Astrocyte (in vitro differentiated cells and primary cell): ENCODE measurements at regions not wholly inside any gene's neighbourhood (a gene's known extent, or its start where the extent isn't known, plus 50 kb on each side); places are given as distances from the start of the nearest gene placed in this dataset.

Experiments used
- DNase-seq: peaks from one replicate; pipeline ENCODE4 v3.0.0-alpha.2; 2010; ENCODE audit warnings: low read depth
- FAIRE-seq: peaks from 2 replicates; lab custom pipeline; 2011; peaks lifted over from hg19 to GRCh38; lab: Jason Lieb, UNC
- H2AFZ ChIP-seq: 2 replicates; pipeline ENCODE4 v1.6.0; 2012; ENCODE audit warnings: low read depth, low read length, inconsistent platforms
- H3K27ac ChIP-seq: 2 replicates; pipeline ENCODE4 v1.5.1; 2011; ENCODE audit warnings: low read depth, low read length, inconsistent platforms
- H3K27me3 ChIP-seq: 2 replicates; pipeline ENCODE4 v1.6.0; 2011; ENCODE audit warnings: low read length, inconsistent platforms; ENCODE audit not compliant: insufficient read depth
- H3K36me3 ChIP-seq: 2 replicates; pipeline ENCODE4 v1.5.1; 2011; ENCODE audit warnings: low read length, inconsistent platforms; ENCODE audit not compliant: insufficient read depth
- H3K4me1 ChIP-seq: 2 replicates; pipeline ENCODE4 v1.5.1; 2011; ENCODE audit warnings: low read length, inconsistent platforms; ENCODE audit not compliant: insufficient read depth
- H3K4me2 ChIP-seq: 2 replicates; pipeline ENCODE4 v1.6.0; 2012; ENCODE audit warnings: low read length, inconsistent platforms
- H3K4me3 ChIP-seq: 2 replicates; pipeline ENCODE4 v1.5.1; 2011; ENCODE audit warnings: low read depth, mild to moderate bottlenecking, low read length, inconsistent platforms; ENCODE audit not compliant: insufficient read depth
- H3K79me2 ChIP-seq: 2 replicates; pipeline ENCODE4 v1.6.0; 2012; ENCODE audit warnings: mild to moderate bottlenecking, low read length, inconsistent platforms; ENCODE audit not compliant: insufficient read depth
- H3K9ac ChIP-seq: 2 replicates; pipeline ENCODE4 v1.6.0; 2012; ENCODE audit warnings: mild to moderate bottlenecking, low read length, inconsistent platforms
- H3K9me3 ChIP-seq: 2 replicates; pipeline ENCODE4 v1.5.1; 2012; ENCODE audit warnings: low read depth, mild to moderate bottlenecking, low read length, inconsistent platforms; ENCODE audit not compliant: insufficient read depth
- H4K20me1 ChIP-seq: 2 replicates; pipeline ENCODE4 v1.6.0; 2012; ENCODE audit warnings: low read length, inconsistent platforms; ENCODE audit not compliant: insufficient read depth
- H3K27ac Mint-ChIP-seq: one replicate; pipeline ENCODE4 v1.8.0; 2021; ENCODE audit warnings: mild to moderate bottlenecking, mixed read lengths; ENCODE audit not compliant: unreplicated experiment
- H3K27me3 Mint-ChIP-seq: one replicate; pipeline ENCODE4 v1.8.0; 2021; ENCODE audit warnings: low read depth, mixed read lengths; ENCODE audit not compliant: unreplicated experiment
- H3K36me3 Mint-ChIP-seq: one replicate; pipeline ENCODE4 v1.8.0; 2021; ENCODE audit warnings: low read depth, mixed read lengths; ENCODE audit not compliant: unreplicated experiment
- H3K4me1 Mint-ChIP-seq: one replicate; pipeline ENCODE4 v1.8.0; 2021; ENCODE audit warnings: low read depth, mixed read lengths; ENCODE audit not compliant: unreplicated experiment
- H3K4me3 Mint-ChIP-seq: one replicate; pipeline ENCODE4 v1.8.0; 2021; ENCODE audit warnings: mild to moderate bottlenecking, moderate library complexity, mixed read lengths; ENCODE audit not compliant: unreplicated experiment
- H3K9me3 Mint-ChIP-seq: one replicate; pipeline ENCODE4 v1.8.0; 2021; ENCODE audit warnings: mild to moderate bottlenecking, mixed read lengths; ENCODE audit not compliant: unreplicated experiment
- EZH2 ChIP-seq: IDR thresholded peaks from 2 replicates; pipeline ENCODE4 v1.6.1; 2012; ENCODE audit warnings: mild to moderate bottlenecking, low read length, inconsistent platforms; ENCODE audit not compliant: insufficient read depth
- TF ChIP-seq, protein P1 (sequence below): IDR thresholded peaks from 2 replicates; pipeline ENCODE4 v1.5.1; 2011; ENCODE audit warnings: low read depth, mild to moderate bottlenecking, inconsistent platforms, low read length, moderate library complexity; ENCODE audit not compliant: insufficient read depth

DNA sequence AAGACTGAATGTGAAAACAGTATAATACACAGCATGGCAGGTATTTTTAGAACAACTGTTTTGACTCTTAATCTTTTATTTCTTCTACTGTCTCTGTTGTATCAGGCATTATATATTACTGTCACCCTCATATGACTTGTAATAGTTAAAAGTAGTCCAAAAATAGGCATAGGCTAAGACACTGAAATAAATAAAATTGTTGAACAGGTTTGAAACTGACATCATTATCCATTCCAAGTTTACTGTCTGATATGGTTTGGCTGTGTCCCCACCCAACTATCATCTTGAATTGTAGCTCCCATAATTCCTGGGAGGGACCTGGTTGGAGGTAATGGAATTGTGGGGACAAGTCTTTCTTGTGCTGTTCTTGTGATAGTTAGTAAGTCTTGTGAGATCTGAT lies 91.4 kb upstream of the CDH19 start:
- H3K27me3 ChIP-seq = no peaks in the 10 kb centered on the region
- H3K9me3 ChIP-seq = no peaks in the 10 kb centered on the region
- no peaks in the 10 kb centered on the region for H3K79me2 ChIP-seq
- Mint-ChIP-seq H3K4me3 (no peak overlapping the region), H3K4me1 (no peaks in the 10 kb centered on the region), H3K36me3 (no peaks in the 10 kb centered on the region), H3K27ac (no peak overlapping the region), H3K9me3 (no peaks in the 10 kb centered on the region), H3K27me3 (no peaks in the 10 kb centered on the region)
- FAIRE-seq = no peak
- DNase-seq = no peak
- H2AFZ ChIP-seq = no peak overlapping the region
- no peaks in the 10 kb centered on the region for H3K4me1 ChIP-seq
- H3K4me2 ChIP-seq = no peak overlapping the region
- H3K36me3 ChIP-seq = no peaks in the 10 kb centered on the region
- no peak overlapping the region for H3K4me3 ChIP-seq
- H3K27ac ChIP-seq = no peak overlapping the region
- H3K9ac ChIP-seq = no peak overlapping the region
- no peaks in the 10 kb centered on the region for H4K20me1 ChIP-seq
- TF ChIP-seq, protein P1, sequence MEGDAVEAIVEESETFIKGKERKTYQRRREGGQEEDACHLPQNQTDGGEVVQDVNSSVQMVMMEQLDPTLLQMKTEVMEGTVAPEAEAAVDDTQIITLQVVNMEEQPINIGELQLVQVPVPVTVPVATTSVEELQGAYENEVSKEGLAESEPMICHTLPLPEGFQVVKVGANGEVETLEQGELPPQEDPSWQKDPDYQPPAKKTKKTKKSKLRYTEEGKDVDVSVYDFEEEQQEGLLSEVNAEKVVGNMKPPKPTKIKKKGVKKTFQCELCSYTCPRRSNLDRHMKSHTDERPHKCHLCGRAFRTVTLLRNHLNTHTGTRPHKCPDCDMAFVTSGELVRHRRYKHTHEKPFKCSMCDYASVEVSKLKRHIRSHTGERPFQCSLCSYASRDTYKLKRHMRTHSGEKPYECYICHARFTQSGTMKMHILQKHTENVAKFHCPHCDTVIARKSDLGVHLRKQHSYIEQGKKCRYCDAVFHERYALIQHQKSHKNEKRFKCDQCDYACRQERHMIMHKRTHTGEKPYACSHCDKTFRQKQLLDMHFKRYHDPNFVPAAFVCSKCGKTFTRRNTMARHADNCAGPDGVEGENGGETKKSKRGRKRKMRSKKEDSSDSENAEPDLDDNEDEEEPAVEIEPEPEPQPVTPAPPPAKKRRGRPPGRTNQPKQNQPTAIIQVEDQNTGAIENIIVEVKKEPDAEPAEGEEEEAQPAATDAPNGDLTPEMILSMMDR = no peak
- no peak for TF ChIP-seq EZH2

DNA sequence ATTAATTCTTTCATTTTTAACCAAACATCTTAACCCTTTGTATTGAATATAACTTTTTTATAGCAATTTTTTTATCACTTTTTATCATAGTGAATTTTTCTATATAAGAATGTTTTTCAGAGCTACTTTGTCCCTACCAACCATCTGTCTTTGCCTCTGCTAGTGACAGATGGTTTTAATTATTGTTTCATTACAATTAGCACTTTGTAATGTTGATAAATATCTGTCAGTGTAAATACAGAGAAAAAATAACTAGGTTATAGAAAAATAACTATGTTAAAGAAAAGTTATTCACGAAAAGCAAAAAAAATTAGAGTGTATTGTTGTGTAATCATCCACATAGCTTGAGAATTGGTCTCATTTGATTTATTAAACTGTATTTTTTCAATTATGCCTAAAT lies 91.0 kb upstream of the CDH19 start:
- no peak overlapping the region for H2AFZ ChIP-seq
- H3K27ac ChIP-seq = no peak overlapping the region
- H3K27me3 Mint-ChIP-seq = no peaks in the 10 kb centered on the region
- H3K9me3 ChIP-seq = no peaks in the 10 kb centered on the region
- no peak overlapping the region for H3K4me3 Mint-ChIP-seq
- H3K4me1 Mint-ChIP-seq = no peaks in the 10 kb centered on the region
- H3K27me3 ChIP-seq = no peaks in the 10 kb centered on the region
- H3K27ac Mint-ChIP-seq = no peak overlapping the region
- H3K4me3 ChIP-seq = no peak overlapping the region
- H4K20me1 ChIP-seq = no peaks in the 10 kb centered on the region
- H3K9ac ChIP-seq = no peak overlapping the region
- H3K36me3 Mint-ChIP-seq = no peaks in the 10 kb centered on the region
- TF ChIP-seq EZH2 = no peak
- TF ChIP-seq, protein P1 = no peak
- no peaks in the 10 kb centered on the region for H3K9me3 Mint-ChIP-seq
- DNase-seq (no peak), FAIRE-seq (no peak)
- no peaks in the 10 kb centered on the region for H3K36me3 ChIP-seq
- no peaks in the 10 kb centered on the region for H3K79me2 ChIP-seq
- H3K4me1 ChIP-seq = no peaks in the 10 kb centered on the region
- H3K4me2 ChIP-seq = no peak overlapping the region

DNA sequence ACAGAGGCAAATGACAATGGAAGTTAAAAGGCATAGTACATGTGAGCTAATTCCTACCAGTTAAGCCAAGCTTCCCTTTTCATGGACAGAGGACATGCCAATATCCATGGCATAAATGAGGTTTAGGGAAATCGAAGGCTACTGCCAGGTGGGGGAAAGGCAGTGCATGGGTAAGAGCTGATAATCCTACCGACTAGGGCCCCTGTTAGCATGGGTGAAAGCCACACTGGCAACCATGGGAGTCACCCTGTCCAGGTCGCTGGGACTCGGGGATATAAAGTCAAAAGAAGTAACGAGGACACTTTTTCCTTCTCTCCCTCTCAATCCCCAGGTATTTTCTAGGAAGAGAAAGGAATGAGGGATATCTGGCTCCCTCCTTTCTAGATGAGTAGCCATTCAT lies 83.7 kb upstream of the CDH19 start:
- Mint-ChIP-seq H3K9me3 (no peaks in the 10 kb centered on the region), H3K4me1 (peaks cover 3% of the 10 kb centered on the region), H3K27ac (no peak overlapping the region), H3K36me3 (peaks cover 1% of the 10 kb centered on the region), H3K27me3 (no peaks in the 10 kb centered on the region), H3K4me3 (no peak overlapping the region)
- H3K36me3 ChIP-seq = no peaks in the 10 kb centered on the region
- H3K79me2 ChIP-seq = no peaks in the 10 kb centered on the region
- no peaks in the 10 kb centered on the region for H3K4me1 ChIP-seq
- H3K9me3 ChIP-seq = peaks cover 4% of the 10 kb centered on the region
- no peaks in the 10 kb centered on the region for H4K20me1 ChIP-seq
- no peak overlapping the region for H2AFZ ChIP-seq
- no peaks in the 10 kb centered on the region for H3K27me3 ChIP-seq
- H3K4me2 ChIP-seq = no peak overlapping the region
- no peak for TF ChIP-seq EZH2
- TF ChIP-seq, protein P1 = no peak
- DNase-seq (no peak), FAIRE-seq (no peak)
- H3K4me3 ChIP-seq = no peak overlapping the region
- H3K9ac ChIP-seq = no peak overlapping the region
- H3K27ac ChIP-seq = no peak overlapping the region
